ENCODE measurements at regions not wholly inside any gene's neighbourhood (a gene's known extent, or its start where the extent isn't known, plus 50 kb on each side); places are given as distances from the start of the nearest gene placed in this dataset.

DNA sequence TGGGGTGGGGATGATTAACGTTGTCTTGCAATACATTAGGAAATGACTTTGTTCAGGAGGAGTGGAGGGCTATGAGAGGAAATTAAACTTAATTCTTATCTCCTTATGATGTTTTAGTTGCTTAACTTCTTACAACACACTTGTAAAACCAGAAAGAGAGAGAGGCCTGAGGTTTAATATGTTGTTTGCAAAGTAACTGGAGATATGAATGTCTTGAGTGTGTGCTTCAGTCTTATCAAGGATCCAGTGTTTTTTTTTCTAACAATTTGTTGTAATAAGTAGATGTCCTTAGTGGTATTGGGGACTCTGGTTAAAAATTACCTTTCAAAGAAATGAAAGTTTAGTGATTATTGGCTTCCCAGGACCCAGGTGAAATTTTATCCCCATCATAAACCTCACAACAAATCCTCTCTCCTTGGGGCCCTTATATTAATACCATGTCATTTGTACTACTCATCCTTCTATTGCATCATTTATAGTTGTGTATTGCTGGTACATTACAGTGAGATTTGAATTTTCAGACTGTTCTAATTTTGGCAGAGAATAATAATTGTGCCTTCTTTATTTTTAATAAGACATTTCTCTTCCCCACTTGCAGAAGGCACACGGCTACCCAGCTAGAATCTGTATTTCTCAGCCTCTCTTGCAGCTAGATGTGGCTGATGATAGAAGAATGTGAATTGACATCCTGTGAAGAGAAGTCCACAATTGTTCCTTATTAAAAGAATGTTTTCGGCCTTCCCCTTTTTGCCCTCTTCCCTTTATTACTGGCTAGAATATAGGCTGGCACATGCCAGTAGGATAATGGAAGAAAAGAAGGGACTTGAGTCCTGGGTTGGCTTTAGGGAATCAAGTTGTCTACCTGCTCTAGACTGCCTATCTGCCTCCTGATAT lies 91.9 kb upstream of the CXCR4 start:
- DNase-seq = no peak

GRCh38 chr2:136208682-136209420 lies 90.9 kb upstream of the CXCR4 start:
- DNase-seq = no peak

GRCh38 chr2:136207665-136208064 lies 89.7 kb upstream of the CXCR4 start:
- no peak for DNase-seq

GRCh38 chr2:136207030-136207623 lies 89.2 kb upstream of the CXCR4 start:
- DNase-seq = no peak

DNA sequence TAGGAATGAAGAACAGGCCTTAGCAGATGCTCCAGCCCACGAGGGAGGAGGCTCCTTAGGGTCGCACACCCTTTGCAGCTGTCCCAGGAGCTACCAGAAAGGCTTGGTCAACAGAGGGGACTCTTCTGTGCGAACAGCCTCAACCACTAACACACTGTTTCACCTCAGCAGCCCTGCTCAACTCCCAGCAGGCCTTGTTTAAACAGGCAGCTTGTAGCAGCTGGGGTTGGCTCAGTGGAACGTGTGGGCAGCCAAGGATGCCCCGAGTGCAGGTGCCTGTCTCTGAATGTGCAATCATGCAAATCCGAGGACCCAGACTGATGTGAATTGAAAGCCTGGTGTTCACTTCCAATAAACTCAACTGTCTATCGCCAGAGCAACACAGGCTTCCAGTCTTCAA lies 88.7 kb upstream of the CXCR4 start:
- no peak for DNase-seq

DNA sequence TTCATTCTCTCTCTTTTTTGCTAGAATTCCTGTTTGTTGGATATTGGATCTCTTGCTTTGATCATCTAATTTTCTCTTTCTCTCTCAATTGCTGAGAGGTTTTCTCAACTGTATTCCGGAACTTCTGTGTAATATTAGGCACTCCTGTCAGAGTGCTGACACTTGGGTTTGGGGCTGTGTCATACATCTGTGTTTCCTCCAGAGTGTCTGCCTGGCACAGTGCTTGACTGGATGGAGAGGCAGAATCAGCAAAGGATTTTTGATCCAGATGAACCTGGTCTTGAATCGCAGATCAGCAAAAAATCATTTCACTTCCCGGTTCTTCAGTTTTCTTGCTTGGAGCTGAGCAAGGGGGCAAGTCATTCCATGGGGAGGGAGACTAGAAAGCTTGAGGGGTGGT lies 87.7 kb upstream of the CXCR4 start:
- no peak for DNase-seq

DNA sequence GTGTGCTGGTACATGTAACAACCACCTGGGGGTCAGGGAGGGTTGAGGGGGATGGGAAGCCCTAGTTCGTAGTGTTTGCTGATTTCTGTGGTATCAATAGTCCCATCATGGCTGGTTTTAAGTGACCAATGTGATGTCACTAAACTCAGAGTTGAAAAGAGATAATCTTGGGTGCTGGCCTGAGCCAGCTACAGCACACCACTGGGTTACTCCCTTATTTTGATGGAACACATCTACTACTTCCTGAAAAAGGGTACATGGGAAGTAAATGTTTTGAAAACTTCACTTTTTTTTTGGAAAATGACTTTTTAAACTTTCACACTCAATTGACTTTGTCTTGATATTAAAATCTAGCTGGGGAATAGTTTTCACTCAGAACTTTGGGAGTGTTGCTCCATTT lies 87.0 kb upstream of the CXCR4 start:
- no peak for DNase-seq

GRCh38 chr2:136195226-136195625 lies 77.3 kb upstream of the CXCR4 start:
- DNase-seq = no peak

- DNase-seq = no peak
These were observed 73.1 kb upstream of the CXCR4 start for GRCh38 chr2:136191041-136191440.

DNA sequence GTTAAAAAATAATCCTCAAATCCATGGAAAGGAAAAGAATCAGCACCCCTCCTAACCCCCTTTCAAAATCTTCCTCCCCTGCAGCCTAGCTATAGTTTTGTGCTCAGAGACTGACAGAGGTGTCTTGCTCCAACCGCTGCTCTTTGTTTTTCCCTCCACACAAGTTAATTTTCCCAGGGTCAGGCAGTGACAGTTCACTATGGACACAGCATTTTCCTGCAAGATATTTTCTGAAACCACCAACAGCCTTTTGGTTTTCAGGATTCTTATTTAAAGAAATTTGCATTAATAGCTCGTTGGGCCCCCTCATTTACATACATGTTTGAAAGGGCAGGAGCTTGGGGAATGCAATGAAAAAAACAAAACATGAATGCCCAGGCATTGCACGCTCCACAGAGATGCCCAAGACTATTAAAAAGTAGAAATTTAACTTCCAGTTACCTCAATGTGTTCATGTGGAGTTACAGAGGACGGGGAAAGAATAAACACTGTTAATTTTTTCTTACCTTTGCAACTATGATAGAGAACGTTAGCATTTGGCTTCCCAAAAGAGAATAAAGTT lies 71.4 kb upstream of the CXCR4 start:
- no peak for DNase-seq

DNA sequence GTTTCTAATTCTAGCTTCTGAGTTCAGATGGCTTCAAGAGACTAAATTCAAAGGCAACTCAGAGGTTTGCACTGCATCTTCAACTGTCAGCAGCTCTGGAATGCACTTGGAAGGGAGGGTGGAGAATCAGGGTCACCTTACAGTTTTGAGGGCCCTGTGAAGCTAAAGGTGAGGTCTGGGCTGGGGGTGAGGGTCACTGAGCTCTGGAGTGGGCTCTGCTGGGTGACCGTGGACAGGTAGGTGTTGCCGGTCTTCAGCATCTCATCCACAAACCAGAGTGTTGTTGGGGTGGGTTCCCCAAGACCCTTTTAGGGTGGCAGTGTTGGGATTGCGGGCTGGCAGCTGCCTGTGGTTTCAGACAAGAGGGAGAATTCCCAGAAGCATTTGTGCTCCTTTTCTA lies 70.1 kb upstream of the CXCR4 start:
- DNase-seq = no peak

DNA sequence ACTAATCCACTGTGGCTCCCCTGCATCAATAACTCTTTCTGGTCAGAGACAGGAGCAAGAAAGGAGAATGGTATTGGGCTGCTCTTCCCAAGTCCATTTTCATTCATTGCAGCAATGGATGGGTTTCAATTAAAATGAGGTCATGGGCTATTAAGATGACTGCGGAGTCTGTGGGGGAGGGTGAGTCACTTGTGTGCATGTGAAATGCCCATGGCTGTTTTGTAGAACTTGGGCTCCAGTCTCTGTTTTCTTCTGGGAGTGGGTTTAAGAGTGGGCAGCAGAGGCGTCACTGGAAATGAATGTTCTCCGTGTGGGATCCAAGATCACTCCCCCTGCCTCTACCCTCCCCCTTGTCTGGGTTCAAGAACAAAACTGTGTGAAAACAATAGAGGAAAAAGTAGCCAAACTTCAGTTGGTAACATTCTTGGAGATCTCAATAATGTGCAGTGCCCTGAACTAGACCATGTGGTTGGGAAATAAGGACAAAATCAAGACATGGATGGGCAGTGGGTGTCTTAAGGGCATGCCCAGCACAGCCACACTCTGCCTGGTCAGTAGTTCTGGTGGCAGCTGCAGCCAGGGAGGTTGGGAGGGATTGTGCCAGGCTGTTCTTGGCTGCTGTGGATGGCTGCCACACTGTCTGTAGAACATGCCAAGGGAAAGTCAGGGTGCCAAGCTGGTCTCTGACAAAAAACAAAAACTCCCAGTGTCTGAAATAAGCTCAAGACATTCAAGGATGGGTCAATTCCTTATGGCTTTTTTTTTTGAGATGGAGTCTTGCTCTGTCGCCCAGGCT lies 68.2 kb upstream of the CXCR4 start:
- DNase-seq = no peak

DNA sequence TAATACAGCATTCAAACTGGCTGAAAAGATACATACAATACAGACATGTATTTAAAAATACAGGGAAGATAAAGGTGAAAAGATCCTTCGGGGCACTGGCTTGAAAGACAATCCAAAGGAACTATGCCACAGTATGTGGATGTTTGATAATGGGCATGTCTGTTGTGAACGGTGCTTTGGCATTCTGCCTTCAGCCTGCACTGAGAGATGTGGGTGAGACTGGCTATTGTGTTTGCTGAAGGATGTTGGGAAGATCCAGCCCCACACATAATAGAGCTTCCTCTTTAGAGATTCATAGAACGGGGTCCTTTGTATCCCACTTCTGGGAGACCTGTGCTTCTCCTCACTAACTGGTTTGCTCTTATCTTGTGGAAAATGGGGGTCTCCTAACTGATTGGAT lies 65.1 kb upstream of the CXCR4 start:
- DNase-seq = no peak

DNA sequence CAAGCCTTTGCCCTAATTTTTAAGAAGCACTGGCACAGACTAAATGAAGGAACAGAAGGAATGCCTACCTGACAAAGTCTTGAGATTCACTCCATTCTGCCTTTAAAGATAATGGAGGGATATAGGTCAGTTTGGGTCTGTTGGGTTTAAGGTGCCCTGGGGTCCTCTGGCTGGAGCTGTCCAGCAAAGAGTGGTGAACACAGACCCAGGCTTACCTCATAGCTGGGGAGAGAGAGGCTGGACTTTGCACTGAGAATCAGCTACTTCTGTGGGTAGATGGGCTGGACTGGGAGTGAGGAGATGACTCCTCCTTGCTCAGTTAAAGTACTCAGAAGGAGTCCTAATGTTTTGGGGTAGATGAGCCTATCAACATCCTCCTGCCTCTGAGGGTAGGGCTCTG lies 64.4 kb upstream of the CXCR4 start:
- DNase-seq = no peak

- no peak for DNase-seq
These were observed 61.6 kb upstream of the CXCR4 start for GRCh38 chr2:136179602-136179975.

DNA sequence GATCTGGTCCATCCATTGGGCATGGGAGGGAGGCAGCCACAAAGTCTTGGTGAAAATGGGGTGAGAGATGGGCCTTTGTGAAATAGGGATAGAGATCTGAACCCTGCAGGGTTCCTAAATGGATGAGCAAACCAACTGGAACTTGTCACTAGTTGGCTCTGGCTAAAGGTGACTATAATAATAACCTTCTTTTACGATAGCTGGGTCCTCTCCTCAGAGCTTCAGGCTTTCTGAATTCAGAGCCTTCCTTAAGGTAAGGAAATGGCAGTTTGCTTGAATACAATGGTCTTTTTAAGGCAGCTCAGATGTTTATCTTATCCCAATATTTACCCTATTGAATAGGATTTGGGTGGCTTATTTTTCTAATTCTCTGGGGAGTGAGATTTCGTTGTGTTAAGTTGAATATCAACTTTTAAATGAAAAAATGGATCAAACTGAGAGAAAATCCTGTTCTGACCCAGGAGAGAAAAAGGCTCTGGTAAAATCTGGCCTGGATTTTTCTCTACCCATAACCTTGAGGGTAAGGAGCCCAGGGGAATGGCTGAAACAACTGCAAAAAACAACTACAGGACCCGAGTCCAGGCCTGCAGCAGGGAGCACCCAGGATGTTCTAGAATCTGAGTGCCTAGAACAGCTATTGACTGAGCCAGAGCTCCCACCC lies 61.1 kb upstream of the CXCR4 start:
- no peak for DNase-seq

DNA sequence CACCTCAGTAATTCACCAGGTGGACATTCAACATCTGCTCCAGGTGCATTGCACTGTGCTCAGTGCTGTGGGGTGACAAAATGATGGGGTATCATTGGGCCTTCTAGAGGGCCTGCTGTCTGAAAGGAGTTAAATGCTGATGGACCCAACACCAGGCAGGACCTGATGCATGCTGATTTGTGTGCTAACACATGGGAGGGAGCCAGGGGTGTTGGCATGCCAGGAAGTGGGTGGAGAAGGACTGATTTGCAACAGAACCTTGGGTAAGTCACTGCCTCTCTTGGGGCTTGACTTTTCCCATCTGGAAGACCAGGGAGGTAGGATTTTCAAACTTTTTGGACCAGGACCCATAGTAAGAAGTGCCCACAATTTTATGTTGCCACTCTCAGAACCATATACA lies 57.9 kb upstream of the CXCR4 start:
- no peak for DNase-seq

DNA sequence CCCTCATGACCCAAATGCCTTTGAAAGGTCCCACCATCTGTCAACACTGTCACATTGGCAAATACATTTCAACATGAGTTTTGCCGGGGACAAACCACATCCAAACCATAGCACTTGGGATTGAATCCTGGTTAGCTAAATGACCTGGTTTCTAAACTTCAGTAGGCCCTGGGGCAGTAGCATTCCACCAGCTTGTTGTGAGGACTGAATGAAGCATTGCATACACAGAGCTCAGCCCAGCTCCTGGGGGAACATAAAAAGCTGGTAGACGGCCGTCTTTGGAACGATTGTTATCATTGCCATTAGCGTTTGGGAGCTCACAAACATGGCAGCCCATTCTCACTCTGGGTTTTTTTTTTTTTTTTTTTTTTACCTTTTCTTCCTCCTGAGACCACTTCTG lies 57.5 kb upstream of the CXCR4 start:
- DNase-seq = no peak

- no peak for DNase-seq
These were observed 55.2 kb upstream of the CXCR4 start for GRCh38 chr2:136173126-136173525.

DNA sequence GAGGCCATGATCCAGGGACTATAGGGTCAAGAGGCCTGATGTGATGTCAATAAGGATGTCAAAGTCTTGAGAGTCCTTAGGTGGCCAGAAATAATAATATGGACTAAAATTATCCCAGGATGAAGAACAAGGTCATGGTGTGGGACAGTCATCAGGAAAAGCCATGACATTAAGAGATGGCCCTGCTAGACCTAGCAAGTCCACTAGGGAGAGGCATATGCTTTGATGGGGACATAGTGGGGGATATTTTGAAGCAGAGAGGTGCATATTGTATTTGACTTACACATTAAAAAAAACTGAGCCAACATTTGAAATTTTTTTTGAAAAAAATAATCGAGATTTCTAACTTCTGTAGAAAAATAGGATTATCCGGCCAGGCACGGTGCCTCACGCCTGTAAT lies 53.3 kb upstream of the CXCR4 start:
- no peak for DNase-seq

- DNase-seq = no peak
These were observed 50.8 kb upstream of the CXCR4 start for GRCh38 chr2:136168720-136169119.

DNA sequence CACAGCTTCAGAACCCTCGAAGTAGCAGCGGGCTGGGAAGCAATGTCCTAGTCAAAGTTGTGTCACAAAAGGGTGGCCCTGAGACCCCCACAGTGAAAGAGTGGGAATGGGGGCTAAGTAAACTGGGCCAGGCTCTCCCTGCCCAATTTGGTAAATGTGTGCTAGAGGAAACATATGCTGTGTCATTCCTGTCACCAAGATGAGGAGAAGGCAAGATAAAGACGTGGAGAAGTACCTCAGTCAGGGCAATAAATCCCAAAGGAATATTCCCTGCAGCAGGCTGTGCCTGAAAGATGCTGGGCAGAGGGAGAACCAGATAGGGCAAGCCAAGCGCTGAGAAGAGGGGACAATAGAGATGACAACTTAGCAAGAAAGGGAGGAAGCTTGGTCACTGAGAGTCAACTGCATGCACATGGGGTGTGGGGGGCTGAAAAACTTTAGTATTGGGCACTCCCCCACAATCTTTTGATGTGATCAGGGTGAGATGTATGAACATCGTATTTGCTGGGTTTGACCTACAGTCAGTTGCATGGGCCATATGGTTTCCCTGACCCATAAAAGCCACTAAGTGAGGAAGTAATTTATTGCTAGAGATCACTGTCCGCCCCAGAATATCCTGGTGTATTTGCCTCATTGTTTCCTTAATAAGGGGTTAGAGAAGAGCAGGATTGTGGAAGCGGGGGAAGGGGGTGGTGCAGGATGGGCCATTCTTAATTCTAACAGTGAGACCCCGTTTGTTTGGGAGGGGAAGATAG lies 49.9 kb upstream of the CXCR4 start:
- DNase-seq = no peak
